GM12878 (cell line): ENCODE measurements at regions not wholly inside any gene's neighbourhood (a gene's known extent, or its start where the extent isn't known, plus 50 kb on each side); places are given as distances from the start of the nearest gene placed in this dataset.

Source experiments
- ATAC-seq: fragments of 200-7000 bp; cut with Tn5 transposase; 3 replicates; pipeline ENCODE4 v1.9.1; 2020; ENCODE audit warnings: mild to moderate bottlenecking, moderate library complexity
- BruUV-seq: library from RNA; stranded (reverse); fragments of 400-500 nt; replicated peaks from 2 replicates; lab custom pipeline; 2021; lab: Mats Ljungman, UMichigan
- CTCF ChIA-PET: fragments of 300-600 bp; sonication (Branson Sonifier 250); formaldehyde crosslinking; extraction: SDS; loops from one replicate; lab custom pipeline; 2021; ENCODE audit warnings: inconsistent platforms; lab: Yijun Ruan, JAX
- POLR2A ChIA-PET: fragments of 350-600 bp; formaldehyde crosslinking; extraction: SDS; loops from one replicate; lab custom pipeline; 2021; ENCODE audit warnings: inconsistent platforms; lab: Charles Lee
- RAD21 ChIA-PET: fragments of 300-600 bp; sonication (Branson Sonifier 250); formaldehyde crosslinking; loops from one replicate; lab custom pipeline; 2023; ENCODE audit warnings: antibody characterized with exemption; ENCODE audit not compliant: unreplicated experiment; lab: Charles Lee
- SMC1A ChIA-PET: fragments of 300-600 bp; sonication (Branson Sonifier 250); formaldehyde crosslinking; loops from one replicate; lab custom pipeline; 2023; ENCODE audit not compliant: unreplicated experiment, uncharacterized antibody; lab: Charles Lee
- DNase-seq: peaks from one replicate; pipeline ENCODE4 v3.0.0-alpha.2; 2011; ENCODE audit warnings: low read depth, low spot score
- FAIRE-seq: peaks from 3 replicates; lab custom pipeline; 2011; peaks lifted over from hg19 to GRCh38; lab: Jason Lieb, UNC
- H2AFZ ChIP-seq: 2 replicates; pipeline ENCODE4 v1.6.0; 2011; ENCODE audit warnings: low read depth, low read length, control low read depth; ENCODE audit not compliant: control insufficient read depth
- H3K27ac ChIP-seq: 2 replicates; pipeline ENCODE4 v1.5.1; 2011; ENCODE audit warnings: control low read depth; ENCODE audit not compliant: control insufficient read depth, insufficient read depth
- H3K27me3 ChIP-seq, 2 experiments: replicated peaks in 1 of 2; 2 replicates each; pipeline versions ENCODE4 v1.6.0 to v1.6.1; 2011; ENCODE audit warnings: low read length in 1 of 2; ENCODE audit not compliant: control insufficient read depth in 2 of 2, insufficient read depth in 2 of 2
- H3K36me3 ChIP-seq, 2 experiments: 2 replicates each; pipeline ENCODE4 v1.5.1; 2011; ENCODE audit warnings: low read length in 1 of 2; ENCODE audit not compliant: control insufficient read depth in 2 of 2, insufficient read depth in 2 of 2
- H3K4me1 ChIP-seq: 2 replicates; pipeline ENCODE4 v1.6.1; 2011; ENCODE audit warnings: mild to moderate bottlenecking, low read length, moderate library complexity, mixed read lengths; ENCODE audit not compliant: control insufficient read depth, insufficient read depth
- H3K4me2 ChIP-seq: 2 replicates; pipeline ENCODE4 v1.6.0; 2011; ENCODE audit warnings: control low read depth; ENCODE audit not compliant: control insufficient read depth, insufficient read depth
- H3K4me3 ChIP-seq: fragments of 200-600 bp; sonication (generic); 2 replicates; pipeline ENCODE4 v1.5.1; 2016
- H3K79me2 ChIP-seq: 2 replicates; pipeline ENCODE4 v1.6.0; 2011; ENCODE audit warnings: low read length; ENCODE audit not compliant: control insufficient read depth, insufficient read depth
- H3K9ac ChIP-seq: 2 replicates; pipeline ENCODE4 v1.8.0; 2011; ENCODE audit warnings: low read length, control low read depth, mixed read lengths; ENCODE audit not compliant: control insufficient read depth, insufficient read depth
- H3K9me3 ChIP-seq: replicated peaks from 3 replicates; pipeline ENCODE4 v1.5.1; 2011; ENCODE audit warnings: mild to moderate bottlenecking, low read length; ENCODE audit not compliant: control insufficient read depth, insufficient read depth
- H4K20me1 ChIP-seq: 2 replicates; pipeline ENCODE4 v1.6.0; 2011; ENCODE audit not compliant: control insufficient read depth, insufficient read depth
- BCL11A ChIP-seq: IDR thresholded peaks from 2 replicates; pipeline ENCODE4 v1.6.1; 2011; ENCODE audit warnings: low read depth, low read length
- CREB1 ChIP-seq: IDR thresholded peaks from 2 replicates; pipeline ENCODE4 v1.6.1; 2012; ENCODE audit warnings: low read depth, mild to moderate bottlenecking, inconsistent platforms
- CUX1 ChIP-seq: IDR thresholded peaks from 2 replicates; pipeline ENCODE4 v1.6.1; 2012; ENCODE audit warnings: improper control_type of control experiment, low read depth, low read length; ENCODE audit not compliant: insufficient replicate concordance
- EZH2 ChIP-seq: IDR thresholded peaks from 2 replicates; pipeline ENCODE4 v1.6.1; 2012; ENCODE audit warnings: low read depth, mild to moderate bottlenecking, control low read depth, inconsistent platforms, low read length, borderline replicate concordance; ENCODE audit not compliant: control insufficient read depth
- FOXK2 ChIP-seq: fragments of 450-650 bp; IDR thresholded peaks from 2 replicates; pipeline ENCODE4 v1.6.1; 2017; ENCODE audit warnings: mild to moderate bottlenecking, moderate library complexity
- MXI1 ChIP-seq: fragments of 150-350 bp; IDR thresholded peaks from 2 replicates; pipeline ENCODE4 v1.6.1; 2011; ENCODE audit warnings: low read depth, mild to moderate bottlenecking, inconsistent platforms, low read length, improper control_type of control experiment
- MYB ChIP-seq: fragments of 150-350 bp; IDR thresholded peaks from 2 replicates; pipeline ENCODE4 v1.6.1; 2014; ENCODE audit warnings: mild to moderate bottlenecking, low read depth, low read length, borderline replicate concordance
- RFX5 ChIP-seq: IDR thresholded peaks from 2 replicates; pipeline ENCODE4 v1.6.1; 2011; ENCODE audit warnings: low read depth, low read length, improper control_type of control experiment
- SMARCA5 ChIP-seq: fragments of 450-650 bp; IDR thresholded peaks from 2 replicates; pipeline ENCODE4 v1.6.1; 2017; ENCODE audit warnings: mild to moderate bottlenecking
- ZNF622 ChIP-seq: fragments of 450-650 bp; IDR thresholded peaks from 2 replicates; pipeline ENCODE4 v1.6.1; 2017; ENCODE audit warnings: mild to moderate bottlenecking, inconsistent platforms
- ZSCAN29 ChIP-seq: fragments of 450-650 bp; IDR thresholded peaks from 2 replicates; pipeline ENCODE4 v1.6.1; 2017; ENCODE audit warnings: mild to moderate bottlenecking, moderate library complexity
- WGBS: methylation state at CpG from one replicate; pipeline ENCODE4 v1.1.6; 2016; ENCODE audit warnings: low lambda C conversion rate; ENCODE audit not compliant: insufficient replicate concordance, insufficient coverage; ENCODE audit errors: missing lambda C conversion rate; 5-methylcytosine and 5-hydroxymethylcytosine counted together
- in situ Hi-C: fragments of 300-500 bp; cut with MboI; formaldehyde crosslinking; loops from 9 replicates; pipeline ENCODE4 v1.14.3; 2018; ENCODE audit warnings: mixed read lengths
- intact Hi-C: fragments of 100-400 bp; cut with micrococcal nuclease; formaldehyde crosslinking; loops from one replicate; pipeline ENCODE4 v1.14.2; 2022; ENCODE audit not compliant: unreplicated experiment

DNA sequence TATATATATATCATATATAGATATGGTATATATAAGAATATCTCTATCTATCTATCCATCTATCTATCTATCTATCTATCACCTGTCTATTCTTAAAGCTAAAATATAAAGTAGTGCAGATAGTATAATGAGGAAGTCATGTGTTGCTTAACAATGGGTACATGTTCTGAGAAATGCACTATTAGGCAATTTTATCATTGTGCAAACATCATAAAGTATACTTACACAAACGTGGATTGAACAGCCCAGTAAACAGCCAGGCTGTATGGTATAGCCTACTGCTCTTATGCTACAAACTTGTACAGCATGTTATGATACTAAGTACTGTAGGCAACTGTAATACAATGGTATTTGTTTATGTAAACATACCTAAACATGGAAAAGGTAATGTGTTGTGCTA, 621.0 kb upstream of the NCAM2 start (continued):
- TF ChIP-seq CUX1 (no peak), SMARCA5 (no peak), BCL11A (no peak), CREB1 (no peak), ZNF622 (no peak), MXI1 (no peak), FOXK2 (no peak), EZH2 (no peak)

DNA sequence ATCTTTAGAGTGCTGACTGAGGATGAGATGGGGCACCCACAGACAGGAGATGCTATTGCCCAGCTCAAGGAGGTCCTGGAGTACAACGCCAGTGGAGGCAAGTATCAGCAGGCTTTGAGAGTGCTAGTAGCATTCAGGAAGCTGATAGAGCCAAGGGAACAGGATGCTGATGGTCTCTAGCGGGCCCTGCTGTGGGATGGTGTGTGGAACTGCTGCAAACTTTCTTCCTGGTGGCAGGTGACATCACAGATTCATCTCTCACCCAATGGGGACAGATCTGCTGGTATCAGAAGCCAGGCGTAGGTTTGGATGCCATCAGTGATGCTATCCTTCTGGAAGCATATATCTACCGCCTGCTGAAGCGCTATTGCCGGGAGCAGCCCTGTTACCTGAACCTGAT, 609.8 kb upstream of the NCAM2 start:
- ChIA-PET CTCF (no interaction called here), RAD21 (no interaction called here)
- no peak overlapping the region for H3K4me2 ChIP-seq

More for the DNA sequence above, 609.8 kb upstream of the NCAM2 start:
- H4K20me1 ChIP-seq, result no peaks in the 10 kb centered on the region
- H3K9ac ChIP-seq, result no peak overlapping the region
- H3K79me2 ChIP-seq, result no peaks in the 10 kb centered on the region
- BruUV-seq, result no TSS peak
- no peak overlapping the region for H3K27ac ChIP-seq
- intact Hi-C loops, result no loop called here
- no peaks in the 10 kb centered on the region; the same call in 2 of the 3 replicates for H3K9me3 ChIP-seq
- TF ChIP-seq RFX5 (peak; percentile 81), MYB (no peak), ZSCAN29 (no peak)
- TF ChIP-seq, all 136 proteins: peak for 1
- Histone ChIP-seq H3K4me3 (no peak overlapping the region), H3K36me3 (no peaks in the 10 kb centered on the region), H3K4me1 (no peaks in the 10 kb centered on the region), H3K27me3 (no peaks in the 10 kb centered on the region), H2AFZ (no peak overlapping the region)
- no peak for DNase-seq
- no peak for FAIRE-seq
- 24% methylated on average over 6 of the region's 6 CpGs for WGBS
- no peak for ATAC-seq
- SMC1A ChIA-PET, result interaction anchor here (0.6 kb wide), 1 partner anchor 144 kb away, joined by 3 read pairs; no protein-coding TSS in a partner anchor
- in situ Hi-C loops, result no loop called here
- POLR2A ChIA-PET, result no interaction called here
